22Rv1 (cell line): ENCODE measurements at regions not wholly inside any gene's neighbourhood (a gene's known extent, or its start where the extent isn't known, plus 50 kb on each side); places are given as distances from the start of the nearest gene placed in this dataset.

Experiments
- ZFX ChIP-seq: fragments of 450-650 bp; IDR thresholded peaks from 2 replicates; pipeline ENCODE4 v1.6.1; 2017; ENCODE audit warnings: antibody characterized with exemption, borderline replicate concordance
- TF ChIP-seq, protein P1 (sequence below): fragments of 450-650 bp; IDR thresholded peaks from 2 replicates; pipeline ENCODE4 v1.5.1; 2017; ENCODE audit warnings: mild to moderate bottlenecking

DNA sequence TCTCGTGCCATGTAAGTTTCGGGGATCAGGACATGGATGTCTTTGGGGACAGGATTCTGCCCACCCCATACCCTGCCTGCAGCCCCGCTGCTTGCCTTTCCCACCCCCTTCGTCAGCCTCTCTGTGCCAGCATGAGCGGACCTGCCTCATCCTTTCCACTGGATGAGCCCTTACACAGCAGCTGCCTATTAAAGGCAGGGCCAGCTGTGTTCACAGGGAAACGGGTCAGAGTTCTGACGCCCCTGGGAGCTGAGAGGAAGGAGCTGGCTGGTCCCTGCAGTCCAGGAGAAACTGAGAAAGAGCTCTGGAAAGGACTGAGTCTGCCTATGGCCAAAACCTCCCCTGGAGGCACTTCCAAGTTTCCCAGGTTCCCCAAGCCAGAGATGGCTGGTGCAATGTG lies 83.5 kb upstream of the NCOR2 start:
- TF ChIP-seq, protein P1, sequence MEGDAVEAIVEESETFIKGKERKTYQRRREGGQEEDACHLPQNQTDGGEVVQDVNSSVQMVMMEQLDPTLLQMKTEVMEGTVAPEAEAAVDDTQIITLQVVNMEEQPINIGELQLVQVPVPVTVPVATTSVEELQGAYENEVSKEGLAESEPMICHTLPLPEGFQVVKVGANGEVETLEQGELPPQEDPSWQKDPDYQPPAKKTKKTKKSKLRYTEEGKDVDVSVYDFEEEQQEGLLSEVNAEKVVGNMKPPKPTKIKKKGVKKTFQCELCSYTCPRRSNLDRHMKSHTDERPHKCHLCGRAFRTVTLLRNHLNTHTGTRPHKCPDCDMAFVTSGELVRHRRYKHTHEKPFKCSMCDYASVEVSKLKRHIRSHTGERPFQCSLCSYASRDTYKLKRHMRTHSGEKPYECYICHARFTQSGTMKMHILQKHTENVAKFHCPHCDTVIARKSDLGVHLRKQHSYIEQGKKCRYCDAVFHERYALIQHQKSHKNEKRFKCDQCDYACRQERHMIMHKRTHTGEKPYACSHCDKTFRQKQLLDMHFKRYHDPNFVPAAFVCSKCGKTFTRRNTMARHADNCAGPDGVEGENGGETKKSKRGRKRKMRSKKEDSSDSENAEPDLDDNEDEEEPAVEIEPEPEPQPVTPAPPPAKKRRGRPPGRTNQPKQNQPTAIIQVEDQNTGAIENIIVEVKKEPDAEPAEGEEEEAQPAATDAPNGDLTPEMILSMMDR: no peak
- TF ChIP-seq ZFX: no peak
